ENCODE measurements at regions not wholly inside any gene's neighbourhood (a gene's known extent, or its start where the extent isn't known, plus 50 kb on each side); places are given as distances from the start of the nearest gene placed in this dataset.

DNA sequence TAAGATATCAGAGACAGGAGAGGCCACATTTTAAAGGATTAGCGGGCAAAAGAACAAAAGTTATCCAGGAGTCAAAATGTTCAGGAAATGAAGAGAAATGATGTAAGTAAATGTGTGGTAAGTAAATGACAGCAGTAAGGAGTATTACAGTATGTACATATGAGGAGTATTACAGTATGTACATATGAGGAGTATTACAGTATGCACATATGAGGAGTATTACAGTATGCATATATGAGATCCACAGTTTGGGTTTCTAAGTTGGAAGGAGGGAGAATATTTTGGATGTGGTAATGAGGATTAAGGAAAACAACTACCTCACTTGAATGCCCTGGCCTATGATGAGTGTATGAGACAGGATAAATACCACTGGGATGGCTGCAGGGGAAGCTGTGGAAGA is 192.4 kb upstream of the DGKB start:
- no peak overlapping the region for H3K27ac ChIP-seq (ENCODE audit: low read length)
- no peak overlapping the region for H3K4me3 ChIP-seq (ENCODE audit: low read length)
- ATAC-seq (no peak), DNase-seq (no peak)
- TF ChIP-seq, protein P1, sequence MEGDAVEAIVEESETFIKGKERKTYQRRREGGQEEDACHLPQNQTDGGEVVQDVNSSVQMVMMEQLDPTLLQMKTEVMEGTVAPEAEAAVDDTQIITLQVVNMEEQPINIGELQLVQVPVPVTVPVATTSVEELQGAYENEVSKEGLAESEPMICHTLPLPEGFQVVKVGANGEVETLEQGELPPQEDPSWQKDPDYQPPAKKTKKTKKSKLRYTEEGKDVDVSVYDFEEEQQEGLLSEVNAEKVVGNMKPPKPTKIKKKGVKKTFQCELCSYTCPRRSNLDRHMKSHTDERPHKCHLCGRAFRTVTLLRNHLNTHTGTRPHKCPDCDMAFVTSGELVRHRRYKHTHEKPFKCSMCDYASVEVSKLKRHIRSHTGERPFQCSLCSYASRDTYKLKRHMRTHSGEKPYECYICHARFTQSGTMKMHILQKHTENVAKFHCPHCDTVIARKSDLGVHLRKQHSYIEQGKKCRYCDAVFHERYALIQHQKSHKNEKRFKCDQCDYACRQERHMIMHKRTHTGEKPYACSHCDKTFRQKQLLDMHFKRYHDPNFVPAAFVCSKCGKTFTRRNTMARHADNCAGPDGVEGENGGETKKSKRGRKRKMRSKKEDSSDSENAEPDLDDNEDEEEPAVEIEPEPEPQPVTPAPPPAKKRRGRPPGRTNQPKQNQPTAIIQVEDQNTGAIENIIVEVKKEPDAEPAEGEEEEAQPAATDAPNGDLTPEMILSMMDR (conservative IDR thresholded peaks at IDR 0.05; ENCODE audit: low read depth, low read length) = no peak
- TF ChIP-seq EZH2phosphoT487 (IDR thresholded peaks at IDR 0.05; ENCODE audit: borderline replicate concordance, low read length) (no peak), EZH2 (IDR thresholded peaks at IDR 0.05; ENCODE audit: low read length, unreplicated experiment) (no peak)
- H3K27me3 ChIP-seq (ENCODE audit: low read length) = no peaks in the 10 kb centered on the region
- no peaks in the 10 kb centered on the region for H3K9me2 ChIP-seq (replicated peaks; ENCODE audit: low read length)
- no peak overlapping the region for H3K9ac ChIP-seq (ENCODE audit: low read length)
- H2AFZ ChIP-seq (ENCODE audit: low read length) = no peak overlapping the region
- no peaks in the 10 kb centered on the region for H4K20me1 ChIP-seq (ENCODE audit: low read length)
- intact Hi-C loops (cut with micrococcal nuclease) = no loop called here
- H3K79me2 ChIP-seq (ENCODE audit: low read length) = no peaks in the 10 kb centered on the region
- BruUV-seq (replicated peaks) = no TSS peak
- ChIA-PET CTCF (no interaction called here), POLR2A (ENCODE audit: unreplicated experiment) (no interaction called here)
- no peak overlapping the region for H3K4me2 ChIP-seq (ENCODE audit: low read length)
- no peaks in the 10 kb centered on the region for H3K36me3 ChIP-seq (ENCODE audit: low read depth, low read length)
- no peaks in the 10 kb centered on the region for H3F3A ChIP-seq (ENCODE audit: low read length, unreplicated experiment)
- H3K9me3 ChIP-seq (ENCODE audit: low read length) = no peaks in the 10 kb centered on the region
- H3K4me1 ChIP-seq (ENCODE audit: insufficient read depth, low read length) = no peaks in the 10 kb centered on the region; the same call in 1 of the 2 replicates

DNA sequence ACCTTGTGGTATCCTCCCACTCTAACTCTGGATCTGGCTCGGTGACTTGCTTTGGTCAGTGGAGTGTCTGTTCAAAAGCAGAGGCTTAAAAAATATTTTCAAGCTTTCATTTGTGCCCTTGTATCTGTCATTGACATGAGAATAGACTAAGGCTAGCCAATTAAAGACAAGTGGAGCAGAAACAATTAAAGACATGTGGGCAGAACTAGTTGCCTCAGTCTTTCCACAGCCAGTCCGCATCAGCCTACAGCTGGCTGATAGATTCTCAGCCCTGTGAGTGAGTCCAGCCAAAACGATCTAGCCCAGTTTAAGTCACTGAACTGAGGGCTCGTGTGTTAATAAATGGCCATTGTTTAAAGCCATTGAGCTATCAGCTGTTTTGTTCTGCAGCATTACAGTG is 185.2 kb upstream of the DGKB start:
- no peak for TF ChIP-seq EZH2 (IDR thresholded peaks at IDR 0.05; ENCODE audit: low read length, unreplicated experiment)
- TF ChIP-seq, protein P1 (conservative IDR thresholded peaks at IDR 0.05; ENCODE audit: low read depth, low read length) = no peak

DNA sequence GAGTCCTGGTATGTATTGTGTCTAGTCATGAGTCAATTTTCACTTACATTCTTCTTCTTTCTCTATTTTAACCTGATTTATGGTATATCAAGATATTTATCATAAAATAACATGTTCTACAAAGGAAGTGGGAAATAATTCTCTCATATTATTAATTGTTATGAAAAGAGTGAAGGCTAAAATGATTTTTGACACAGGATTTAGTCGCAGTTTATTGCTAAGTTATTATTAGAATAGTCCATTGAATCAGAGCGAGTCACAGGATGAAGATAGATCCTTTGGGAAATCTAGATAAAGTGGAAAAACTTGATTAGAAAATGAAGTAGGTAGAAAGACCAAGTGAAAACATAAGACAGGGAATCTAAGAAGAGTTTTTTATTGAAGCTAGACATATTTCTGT is 184.3 kb upstream of the DGKB start:
- H3K9me3 ChIP-seq (ENCODE audit: low read length) = no peaks in the 10 kb centered on the region
- no peaks in the 10 kb centered on the region for H3F3A ChIP-seq (ENCODE audit: low read length, unreplicated experiment)
- peaks cover 18% of the 10 kb centered on the region for H3K4me1 ChIP-seq (ENCODE audit: insufficient read depth, low read length)
- H3K79me2 ChIP-seq (ENCODE audit: low read length) = no peaks in the 10 kb centered on the region
- peak overlapping the region; percentile 53 for H3K27ac ChIP-seq (ENCODE audit: low read length)
- no peak overlapping the region for H3K4me3 ChIP-seq (ENCODE audit: low read length)
- ChIA-PET POLR2A (ENCODE audit: unreplicated experiment) (no interaction called here), CTCF (no interaction called here)
- no peaks in the 10 kb centered on the region for H3K27me3 ChIP-seq (ENCODE audit: low read length)
- no peaks in the 10 kb centered on the region for H4K20me1 ChIP-seq (ENCODE audit: low read length)
- H3K36me3 ChIP-seq (ENCODE audit: low read depth, low read length) = no peaks in the 10 kb centered on the region
- peak; percentile 68 for ATAC-seq
- no peak overlapping the region for H2AFZ ChIP-seq (ENCODE audit: low read length)
- TF ChIP-seq EZH2 (IDR thresholded peaks at IDR 0.05; ENCODE audit: low read length, unreplicated experiment) (no peak), EZH2phosphoT487 (IDR thresholded peaks at IDR 0.05; ENCODE audit: borderline replicate concordance, low read length) (no peak)
- intact Hi-C loops (cut with micrococcal nuclease) = loop anchor here (5.0 kb wide), 1 partner anchor 45 kb away; no protein-coding TSS in a partner anchor
- peak overlapping the region; percentile 37 for H3K4me2 ChIP-seq (ENCODE audit: low read length)
- no TSS peak for BruUV-seq (replicated peaks)
- DNase-seq = peak; percentile 60
- no peak overlapping the region for H3K9ac ChIP-seq (ENCODE audit: low read length)
- H3K9me2 ChIP-seq (replicated peaks; ENCODE audit: low read length) = no peaks in the 10 kb centered on the region

More for the DNA sequence above, 185.2 kb upstream of the DGKB start:
- no peaks in the 10 kb centered on the region for H3F3A ChIP-seq (ENCODE audit: low read length, unreplicated experiment)
- ATAC-seq = no peak
- H3K4me1 ChIP-seq (ENCODE audit: insufficient read depth, low read length) = peaks cover 18% of the 10 kb centered on the region
- peak overlapping the region; percentile 53; the same call in 1 of the 2 replicates for H3K27ac ChIP-seq (ENCODE audit: low read length)
- no peak overlapping the region for H3K4me3 ChIP-seq (ENCODE audit: low read length)
- H4K20me1 ChIP-seq (ENCODE audit: low read length) = no peaks in the 10 kb centered on the region
- H3K9me2 ChIP-seq (replicated peaks; ENCODE audit: low read length) = no peaks in the 10 kb centered on the region
- ChIA-PET POLR2A (ENCODE audit: unreplicated experiment) (interaction anchor here (0.6 kb wide), 1 partner anchor 371 kb away, joined by 3 read pairs; no protein-coding TSS in a partner anchor), CTCF (no interaction called here)
- no peak for DNase-seq
- no peaks in the 10 kb centered on the region for H3K79me2 ChIP-seq (ENCODE audit: low read length)
- H3K36me3 ChIP-seq (ENCODE audit: low read depth, low read length) = no peaks in the 10 kb centered on the region
- no peaks in the 10 kb centered on the region for H3K27me3 ChIP-seq (ENCODE audit: low read length)
- no peak overlapping the region for H3K9ac ChIP-seq (ENCODE audit: low read length)
- intact Hi-C loops (cut with micrococcal nuclease) = loop anchor here (5.0 kb wide), 1 partner anchor 45 kb away; no protein-coding TSS in a partner anchor
- no peak overlapping the region for H2AFZ ChIP-seq (ENCODE audit: low read length)
- peak overlapping the region; percentile 37 for H3K4me2 ChIP-seq (ENCODE audit: low read length)
- no peaks in the 10 kb centered on the region for H3K9me3 ChIP-seq (ENCODE audit: low read length)
- no TSS peak for BruUV-seq (replicated peaks)
